PFSK-1 (cell line): ENCODE measurements at regions not wholly inside any gene's neighbourhood (a gene's known extent, or its start where the extent isn't known, plus 50 kb on each side); places are given as distances from the start of the nearest gene placed in this dataset.

ENCODE experiments used
- FOXP2 ChIP-seq: optimal IDR thresholded peaks from 2 replicates; pipeline ENCODE3; 2011; ENCODE audit warnings: borderline replicate concordance, control low read depth, inconsistent platforms; ENCODE audit not compliant: insufficient read depth; ENCODE audit errors: extremely low read length, extremely low read depth
- POLR2AphosphoS5 ChIP-seq: IDR thresholded peaks from 2 replicates; pipeline ENCODE4 v1.6.1; 2012; ENCODE audit warnings: low read depth, mild to moderate bottlenecking, control low read depth, low read length, moderate library complexity
- REST ChIP-seq, 2 experiments: IDR thresholded peaks; 2 replicates each; pipeline versions ENCODE4 v1.6.1 to v1.8.0; 2011 to 2012; ENCODE audit warnings: low read depth in 2 of 2, low read length in 2 of 2, control low read depth in 1 of 2, inconsistent platforms in 1 of 2, mild to moderate bottlenecking in 1 of 2, moderate library complexity in 1 of 2; ENCODE audit not compliant: insufficient read depth in 1 of 2
- SIN3A ChIP-seq: IDR thresholded peaks from 2 replicates; pipeline ENCODE4 v1.6.1; 2012; ENCODE audit warnings: mild to moderate bottlenecking, low read length, moderate library complexity, borderline replicate concordance; ENCODE audit not compliant: insufficient read depth
- TAF1 ChIP-seq: IDR thresholded peaks from 2 replicates; pipeline ENCODE4 v1.6.1; 2012; ENCODE audit warnings: low read length, control low read depth, borderline replicate concordance; ENCODE audit not compliant: insufficient read depth

GRCh38 chr9:129353697-129354336, 175.8 kb upstream of the IER5L start:
- no peak for TF ChIP-seq FOXP2
- no peak for TF ChIP-seq REST (IDR thresholded peaks at IDR 0.05; ENCODE audit: insufficient read depth in 1 of 2, low read depth in 2 of 2, low read length in 2 of 2)
- no peak for TF ChIP-seq TAF1
- no peak for TF ChIP-seq SIN3A
- no peak for TF ChIP-seq POLR2AphosphoS5

- TF ChIP-seq REST (IDR thresholded peaks at IDR 0.05; ENCODE audit: insufficient read depth in 1 of 2, low read depth in 2 of 2, low read length in 2 of 2) (0 out of 4 replicates have a peak, but pooled peaks of 1 of the 2 experiments have one; percentile 17), FOXP2 (no peak)
These were observed 174.2 kb upstream of the IER5L start for GRCh38 chr9:129352146-129352865.

- TF ChIP-seq TAF1 (no peak), SIN3A (no peak), POLR2AphosphoS5 (no peak), FOXP2 (no peak)
These were observed 173.6 kb upstream of the IER5L start for GRCh38 chr9:129351642-129352145.

GRCh38 chr9:129351058-129351641, 173.1 kb upstream of the IER5L start:
- TF ChIP-seq REST (IDR thresholded peaks at IDR 0.05; ENCODE audit: insufficient read depth in 1 of 2, low read depth in 2 of 2, low read length in 2 of 2) (no peak), POLR2AphosphoS5 (no peak), FOXP2 (no peak), SIN3A (no peak)

- TF ChIP-seq REST (IDR thresholded peaks at IDR 0.05; ENCODE audit: insufficient read depth in 1 of 2, low read depth in 2 of 2, low read length in 2 of 2), result no peak
- TF ChIP-seq POLR2AphosphoS5, result no peak
- no peak for TF ChIP-seq FOXP2
- TF ChIP-seq TAF1, result no peak
- no peak for TF ChIP-seq SIN3A
These were observed 172.3 kb upstream of the IER5L start for GRCh38 chr9:129350143-129350935.
